PC-9 (cell line): ENCODE measurements at regions not wholly inside any gene's neighbourhood (a gene's known extent, or its start where the extent isn't known, plus 50 kb on each side); places are given as distances from the start of the nearest gene placed in this dataset.

Experiments used
- CTCF ChIP-seq: fragments of 200-600 bp; sonication (generic); conservative IDR thresholded peaks from 2 replicates; pipeline ENCODE4 v1.6.1; 2017; ENCODE audit warnings: mixed run types, antibody characterized with exemption, mild to moderate bottlenecking, moderate library complexity
- EZH2 ChIP-seq: fragments of 200-600 bp; sonication (generic); IDR thresholded peaks from 2 replicates; pipeline ENCODE4 v1.8.0; 2017; ENCODE audit warnings: antibody characterized with exemption, low read depth

- TF ChIP-seq EZH2 (no peak), CTCF (no peak)
Measured at GRCh38 chrX:107548775-107549174, 79.5 kb upstream of the PRPS1 start.
